ENCODE measurements at regions not wholly inside any gene's neighbourhood (a gene's known extent, or its start where the extent isn't known, plus 50 kb on each side); places are given as distances from the start of the nearest gene placed in this dataset.
"Not testable (repeated sequence)": the region's sequence is repeated elsewhere in the genome, so short reads cannot be mapped to it uniquely, and the experiment has no call there.

GRCh38 chr10:21463436-21463835 is 62.0 kb downstream of the SKIDA1 start:
- DNase-seq = no peak

- no peak for DNase-seq
These were observed 67.2 kb downstream of the SKIDA1 start for GRCh38 chr10:21458126-21458871.

GRCh38 chr10:21456160-21456559 is 69.3 kb downstream of the SKIDA1 start:
- no peak for DNase-seq

- DNase-seq = no peak
These were observed 73.3 kb downstream of the SKIDA1 start for GRCh38 chr10:21452203-21452602.

- no peak for DNase-seq
These were observed 76.1 kb downstream of the SKIDA1 start for GRCh38 chr10:21449288-21449966.

- DNase-seq = no peak
These were observed 80.3 kb downstream of the SKIDA1 start for GRCh38 chr10:21445163-21445562.

- no peak for DNase-seq
These were observed 83.9 kb downstream of the SKIDA1 start for GRCh38 chr10:21441625-21442024.

GRCh38 chr10:21438914-21439313 is 86.6 kb downstream of the SKIDA1 start:
- DNase-seq = not testable (repeated sequence)

- no peak for DNase-seq
These were observed 87.6 kb downstream of the SKIDA1 start for GRCh38 chr10:21437770-21438382.

GRCh38 chr10:21432266-21432665 is 93.2 kb downstream of the SKIDA1 start:
- DNase-seq = no peak

GRCh38 chr10:21431799-21432198 is 93.7 kb downstream of the SKIDA1 start:
- DNase-seq = no peak

- no peak for DNase-seq
These were observed 97.5 kb downstream of the SKIDA1 start for GRCh38 chr10:21427804-21428481.

GRCh38 chr10:21424459-21424861 is 101.0 kb downstream of the SKIDA1 start:
- no peak for DNase-seq

- no peak for DNase-seq
These were observed 101.6 kb downstream of the SKIDA1 start for GRCh38 chr10:21423850-21424249.

GRCh38 chr10:21423338-21423737 is 102.1 kb downstream of the SKIDA1 start:
- DNase-seq = no peak

- no peak for DNase-seq
These were observed 103.7 kb downstream of the SKIDA1 start for GRCh38 chr10:21421794-21422193.

GRCh38 chr10:21421016-21421415 is 104.5 kb downstream of the SKIDA1 start:
- DNase-seq = no peak

- not testable (repeated sequence) for DNase-seq
These were observed 106.4 kb downstream of the SKIDA1 start for GRCh38 chr10:21418981-21419576.

- DNase-seq = no peak
These were observed 108.2 kb downstream of the SKIDA1 start for GRCh38 chr10:21417172-21417712.

- no peak for DNase-seq
These were observed 111.8 kb downstream of the SKIDA1 start for GRCh38 chr10:21413680-21414079.

- DNase-seq = no peak
These were observed 112.2 kb downstream of the SKIDA1 start for GRCh38 chr10:21413268-21413667.

GRCh38 chr10:21406595-21407193 is 118.8 kb downstream of the SKIDA1 start:
- peak; percentile 22 for DNase-seq
